ENCODE measurements at regions not wholly inside any gene's neighbourhood (a gene's known extent, or its start where the extent isn't known, plus 50 kb on each side); places are given as distances from the start of the nearest gene placed in this dataset.
"Not testable (repeated sequence)": the region's sequence is repeated elsewhere in the genome, so short reads cannot be mapped to it uniquely, and the experiment has no call there.

- not testable (repeated sequence) for DNase-seq, ATAC-seq
Measured at GRCh38 chr5:177857642-177858200, 75.0 kb upstream of the FAM153A start.

GRCh38 chr5:177856474-177856873 is 73.8 kb upstream of the FAM153A start:
- not testable (repeated sequence) for ATAC-seq, DNase-seq

- DNase-seq, ATAC-seq: not testable (repeated sequence)
Measured at GRCh38 chr5:177847914-177848313, 65.2 kb upstream of the FAM153A start.

GRCh38 chr5:177846598-177846997 is 63.9 kb upstream of the FAM153A start:
- peak; percentile 34 for ATAC-seq
- DNase-seq, result not testable (repeated sequence)

GRCh38 chr5:177845906-177846305 is 63.2 kb upstream of the FAM153A start:
- not testable (repeated sequence) for DNase-seq, ATAC-seq

GRCh38 chr5:177836191-177836590 is 53.5 kb upstream of the FAM153A start:
- not testable (repeated sequence) for DNase-seq, ATAC-seq

Data from stimulated activated naive CD8-positive, alpha-beta T cell treated with anti-CD3 and anti-CD28 coated beads, Interleukin-15, Interleukin-2, amounts not matched to agents 100 U/mL and 50 U/mL, for 24 hours (primary cell).